ENCODE measurements at regions not wholly inside any gene's neighbourhood (a gene's known extent, or its start where the extent isn't known, plus 50 kb on each side); places are given as distances from the start of the nearest gene placed in this dataset.

- TF ChIP-seq CTCF (IDR thresholded peaks at IDR 0.05 in 8 of 11, conservative IDR thresholded peaks at IDR 0.05 in 3 of 11) (no peak), POLR2A (IDR thresholded peaks at IDR 0.05) (no peak), POLR2AphosphoS5 (IDR thresholded peaks at IDR 0.05) (no peak)
Measured at GRCh38 chr7:11895337-11895736, 63.3 kb upstream of the THSD7A start.
